CD14-positive monocyte (primary cell): ENCODE measurements at regions not wholly inside any gene's neighbourhood (a gene's known extent, or its start where the extent isn't known, plus 50 kb on each side); places are given as distances from the start of the nearest gene placed in this dataset.

Experiments used
- DNase-seq, 3 donors: peaks; one replicate each; pipeline ENCODE4 v3.0.0-alpha.2; 2011 to 2022
- H2AFZ ChIP-seq: 2 replicates; pipeline ENCODE4 v1.6.0; 2012; ENCODE audit warnings: mild to moderate bottlenecking, low read depth, low read length, inconsistent platforms; ENCODE audit not compliant: insufficient read depth, poor library complexity, severe bottlenecking
- H3K27ac ChIP-seq, 2 donors: 1 replicate in 1 of 2; 2 replicates in 1 of 2; pipeline ENCODE4 v1.5.1; 2012 to 2013; ENCODE audit warnings: low read length in 2 of 2, control low read depth in 1 of 2, inconsistent platforms in 1 of 2, low read depth in 1 of 2, mild to moderate bottlenecking in 1 of 2
- H3K27me3 ChIP-seq, 2 donors: one replicate each; pipeline versions ENCODE4 v1.6.0 to v1.6.1; 2011 to 2013; ENCODE audit warnings: low read length in 2 of 2; ENCODE audit not compliant: control insufficient read depth in 2 of 2, insufficient read depth in 2 of 2
- H3K36me3 ChIP-seq, 2 donors: replicated peaks in 1 of 2; 1 replicate in 1 of 2; 2 replicates in 1 of 2; pipeline versions ENCODE4 v1.5.1 to v1.6.1; 2012 to 2013; ENCODE audit warnings: low read length in 2 of 2, control low read depth in 1 of 2, inconsistent platforms in 1 of 2, mild to moderate bottlenecking in 1 of 2; ENCODE audit not compliant: insufficient read depth in 2 of 2, control insufficient read depth in 1 of 2
- H3K4me1 ChIP-seq, 2 donors: 1 replicate in 1 of 2; 2 replicates in 1 of 2; pipeline versions ENCODE4 v1.5.1 to v1.6.1; 2012 to 2013; ENCODE audit warnings: low read length in 2 of 2, control low read depth in 1 of 2, inconsistent platforms in 1 of 2, mild to moderate bottlenecking in 1 of 2, moderate library complexity in 1 of 2; ENCODE audit not compliant: insufficient read depth in 2 of 2, control insufficient read depth in 1 of 2
- H3K4me2 ChIP-seq: replicated peaks from 2 replicates; pipeline ENCODE3; 2012; ENCODE audit warnings: low read length, moderate library complexity, mild to moderate bottlenecking; ENCODE audit not compliant: poor library complexity, severe bottlenecking; ENCODE audit errors: extremely low read depth
- H3K4me3 ChIP-seq, 3 experiments: fragments of 200-600 bp in 1 of 3; sonication (generic) in 1 of 3; replicated peaks in 1 of 3; 1 replicate in 2 of 3; 2 replicates in 1 of 3; pipeline ENCODE4 v1.5.1; 2011 to 2013; ENCODE audit warnings: low read length in 3 of 3, mild to moderate bottlenecking in 3 of 3, control low read depth in 2 of 3, low read depth in 2 of 3, inconsistent platforms in 1 of 3, moderate library complexity in 1 of 3
- H3K79me2 ChIP-seq: 2 replicates; pipeline ENCODE4 v1.6.0; 2012; ENCODE audit warnings: mild to moderate bottlenecking, control low read depth, inconsistent platforms, low read length, moderate library complexity; ENCODE audit not compliant: insufficient read depth
- H3K9ac ChIP-seq: 2 replicates; pipeline ENCODE4 v1.6.0; 2017; ENCODE audit warnings: low read length, mild to moderate bottlenecking; ENCODE audit not compliant: insufficient read depth, poor library complexity, severe bottlenecking
- H3K9me3 ChIP-seq, 2 donors: replicated peaks in 1 of 2; 1 replicate in 1 of 2; 2 replicates in 1 of 2; pipeline versions ENCODE4 v1.5.1 to v1.6.1; 2012 to 2013; ENCODE audit warnings: low read length in 2 of 2, control low read depth in 1 of 2; ENCODE audit not compliant: control insufficient read depth in 1 of 2, insufficient read depth in 1 of 2
- H4K20me1 ChIP-seq: 2 replicates; pipeline ENCODE4 v1.6.0; 2012; ENCODE audit warnings: mild to moderate bottlenecking, low read length, control low read depth, moderate library complexity; ENCODE audit not compliant: insufficient read depth
- H3K27ac Mint-ChIP-seq, 7 donors: one replicate each; pipeline ENCODE4 v1.8.0; 2020; ENCODE audit warnings: mild to moderate bottlenecking in 7 of 7, mixed read lengths in 7 of 7, moderate library complexity in 6 of 7, inconsistent platforms in 2 of 7
- H3K27me3 Mint-ChIP-seq, 3 donors: one replicate each; pipeline ENCODE4 v1.8.0; 2021 to 2022; ENCODE audit warnings: low read depth in 3 of 3, mild to moderate bottlenecking in 3 of 3, mixed read lengths in 3 of 3, moderate library complexity in 3 of 3, inconsistent platforms in 1 of 3
- H3K36me3 Mint-ChIP-seq, 2 donors: one replicate each; pipeline ENCODE4 v1.8.0; 2020; ENCODE audit warnings: mixed read lengths in 2 of 2, inconsistent platforms in 1 of 2, mild to moderate bottlenecking in 1 of 2
- H3K4me1 Mint-ChIP-seq: one replicate; pipeline ENCODE4 v1.8.0; 2020; ENCODE audit warnings: mild to moderate bottlenecking, mixed read lengths
- H3K4me3 Mint-ChIP-seq, 2 donors: one replicate each; pipeline ENCODE4 v1.8.0; 2020; ENCODE audit warnings: mild to moderate bottlenecking in 2 of 2, mixed read lengths in 2 of 2, moderate library complexity in 1 of 2
- H3K9me3 Mint-ChIP-seq, 7 donors: one replicate each; pipeline ENCODE4 v1.8.0; 2020 to 2022; ENCODE audit warnings: mixed read lengths in 7 of 7, mild to moderate bottlenecking in 6 of 7, moderate library complexity in 6 of 7, inconsistent platforms in 2 of 7
- WGBS: methylation state at CpG from one replicate; pipeline ENCODE4 v1.1.5; 2013; ENCODE audit warnings: missing lambda C conversion rate; ENCODE audit not compliant: insufficient coverage; 5-methylcytosine and 5-hydroxymethylcytosine counted together
- intact Hi-C, 2 donors: fragments of 100-400 bp; cut with micrococcal nuclease; formaldehyde crosslinking; loops; one replicate each; pipeline versions ENCODE4 v1.15.0 to v1.15.1; 2023
- TF ChIP-seq, protein P1 (sequence below): fragments of 200-600 bp; IDR thresholded peaks from one replicate; pipeline ENCODE4 v1.8.0; 2022; ENCODE audit warnings: antibody characterized with exemption, mild to moderate bottlenecking

DNA sequence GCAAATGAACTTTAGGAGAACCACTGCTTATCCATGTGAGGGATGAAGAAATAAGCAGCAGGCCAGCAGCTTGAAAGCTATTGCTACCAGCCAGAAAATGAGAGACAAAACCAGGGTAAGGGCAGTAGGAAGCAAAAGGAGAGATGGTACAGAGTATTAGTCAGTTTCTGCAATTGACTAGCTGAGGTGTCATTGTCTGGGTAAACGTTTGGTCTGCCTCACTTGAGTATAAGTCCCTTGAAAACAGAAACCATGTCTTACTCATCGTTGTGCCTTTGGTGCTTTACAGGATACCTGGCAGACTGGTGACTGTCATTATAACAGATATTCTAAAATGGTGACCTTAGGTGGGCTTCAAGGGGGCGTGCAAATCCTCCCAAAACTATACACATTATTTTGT is 63.9 kb upstream of the USP47 start:
- H3K4me2 ChIP-seq = no peak overlapping the region
- H4K20me1 ChIP-seq = no peaks in the 10 kb centered on the region
- no peak overlapping the region for H3K4me3 ChIP-seq
- H3K27ac ChIP-seq = no peak overlapping the region
- H3K79me2 ChIP-seq = no peaks in the 10 kb centered on the region
- no peak overlapping the region for H3K9ac ChIP-seq
- Mint-ChIP-seq H3K27me3 (peaks cover 11 to 13% (median 12%) of the 10 kb centered on the region in 3 donors), H3K27ac (no peak overlapping the region), H3K4me3 (no peak overlapping the region), H3K9me3 (no peaks in the 10 kb centered on the region), H3K4me1 (no peaks in the 10 kb centered on the region), H3K36me3 (no peaks in the 10 kb centered on the region)
- TF ChIP-seq, protein P1, sequence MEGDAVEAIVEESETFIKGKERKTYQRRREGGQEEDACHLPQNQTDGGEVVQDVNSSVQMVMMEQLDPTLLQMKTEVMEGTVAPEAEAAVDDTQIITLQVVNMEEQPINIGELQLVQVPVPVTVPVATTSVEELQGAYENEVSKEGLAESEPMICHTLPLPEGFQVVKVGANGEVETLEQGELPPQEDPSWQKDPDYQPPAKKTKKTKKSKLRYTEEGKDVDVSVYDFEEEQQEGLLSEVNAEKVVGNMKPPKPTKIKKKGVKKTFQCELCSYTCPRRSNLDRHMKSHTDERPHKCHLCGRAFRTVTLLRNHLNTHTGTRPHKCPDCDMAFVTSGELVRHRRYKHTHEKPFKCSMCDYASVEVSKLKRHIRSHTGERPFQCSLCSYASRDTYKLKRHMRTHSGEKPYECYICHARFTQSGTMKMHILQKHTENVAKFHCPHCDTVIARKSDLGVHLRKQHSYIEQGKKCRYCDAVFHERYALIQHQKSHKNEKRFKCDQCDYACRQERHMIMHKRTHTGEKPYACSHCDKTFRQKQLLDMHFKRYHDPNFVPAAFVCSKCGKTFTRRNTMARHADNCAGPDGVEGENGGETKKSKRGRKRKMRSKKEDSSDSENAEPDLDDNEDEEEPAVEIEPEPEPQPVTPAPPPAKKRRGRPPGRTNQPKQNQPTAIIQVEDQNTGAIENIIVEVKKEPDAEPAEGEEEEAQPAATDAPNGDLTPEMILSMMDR = no peak
- no peaks in the 10 kb centered on the region for H3K4me1 ChIP-seq
- peaks cover 1 to 2% of the 10 kb centered on the region in 2 donors for H3K27me3 ChIP-seq
- no peak overlapping the region for H2AFZ ChIP-seq
- no peaks in the 10 kb centered on the region for H3K9me3 ChIP-seq
- WGBS = no CpG with 5 or more reads among the region's 3 CpGs
- intact Hi-C loops = no loop called here
- no peaks in the 10 kb centered on the region for H3K36me3 ChIP-seq
- no peak for DNase-seq

DNA sequence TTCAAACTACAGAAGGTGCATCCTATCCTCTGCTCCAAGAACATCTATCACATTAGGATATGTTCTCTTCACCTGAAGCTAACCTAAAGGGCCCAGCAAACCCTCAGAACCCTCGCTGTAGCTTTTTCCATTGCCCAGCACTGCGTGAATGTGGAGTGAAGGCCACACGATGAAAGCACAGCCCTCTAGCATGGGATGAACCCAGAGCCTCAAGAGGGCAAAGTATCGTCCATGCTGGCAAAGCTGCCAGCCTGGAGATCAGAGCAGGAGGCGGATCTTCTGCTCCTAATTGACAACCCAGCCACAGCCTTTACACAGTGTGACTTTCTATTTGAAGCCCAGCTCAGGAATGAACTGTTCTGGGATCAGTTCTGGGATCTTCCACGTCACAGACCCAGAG is 65.1 kb upstream of the USP47 start:
- TF ChIP-seq, protein P1 = no peak
- Histone ChIP-seq H3K4me1 (no peaks in the 10 kb centered on the region), H3K9me3 (no peaks in the 10 kb centered on the region), H3K79me2 (no peaks in the 10 kb centered on the region), H3K27ac (no peak overlapping the region), H3K4me2 (no peak overlapping the region), H4K20me1 (no peaks in the 10 kb centered on the region), H3K9ac (no peak overlapping the region), H3K27me3 (peaks cover 0 to 2% of the 10 kb centered on the region in 2 donors), H2AFZ (no peak overlapping the region), H3K4me3 (no peak overlapping the region), H3K36me3 (no peaks in the 10 kb centered on the region)
- Mint-ChIP-seq H3K4me3 (no peak overlapping the region), H3K4me1 (no peaks in the 10 kb centered on the region), H3K27ac (no peak overlapping the region), H3K36me3 (no peaks in the 10 kb centered on the region), H3K27me3 (peaks cover 11 to 13% (median 12%) of the 10 kb centered on the region in 3 donors), H3K9me3 (no peaks in the 10 kb centered on the region)
- DNase-seq = no peak
- 95% methylated on average over 6 of the region's 6 CpGs for WGBS
- intact Hi-C loops = no loop called here
